NCI-H2171 (cell line): ENCODE measurements at regions not wholly inside any gene's neighbourhood (a gene's known extent, or its start where the extent isn't known, plus 50 kb on each side); places are given as distances from the start of the nearest gene placed in this dataset.

Experiments used
- DNase-seq: peaks from one replicate; lab custom pipeline; 2025; lab: John Stamatoyannopoulos, UW

DNA sequence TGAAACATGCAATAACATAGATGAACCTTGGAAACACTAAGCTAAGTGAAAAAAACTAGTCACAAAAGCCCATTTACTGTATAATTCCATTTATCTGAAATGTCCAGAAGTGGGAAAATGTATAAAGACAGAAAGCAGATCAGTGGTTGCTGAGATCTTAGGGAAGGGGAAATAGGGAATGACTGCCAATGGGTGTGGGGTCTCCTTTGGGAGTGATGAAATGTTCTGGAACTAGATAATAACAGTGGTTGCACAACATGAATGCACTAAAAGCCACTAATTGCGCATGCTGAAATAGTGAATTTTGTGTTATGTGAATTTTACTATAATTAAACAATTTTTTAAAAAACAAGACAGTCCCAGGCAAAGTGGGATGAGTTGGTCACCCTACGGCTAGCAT is 472.8 kb downstream of the CCDC171 start:
- DNase-seq = no peak

DNA sequence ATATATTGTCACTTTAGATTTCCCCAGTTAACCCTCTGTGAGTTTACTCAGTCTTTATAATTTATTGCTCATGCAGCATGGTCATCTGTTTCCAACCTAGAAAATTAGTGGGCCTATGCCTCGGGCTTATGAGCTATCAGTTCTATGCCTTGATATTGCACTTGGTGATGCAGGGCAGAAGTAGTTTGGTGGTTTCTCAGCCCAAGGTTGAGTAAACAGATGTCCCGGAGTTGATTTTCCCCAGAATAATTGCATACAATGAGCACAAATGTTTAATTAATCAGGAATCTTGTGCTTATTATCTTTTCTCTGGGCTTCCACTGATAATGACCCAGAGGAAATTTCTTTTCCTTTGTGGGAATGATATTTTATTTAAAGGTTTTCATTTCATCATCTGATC is 474.0 kb downstream of the CCDC171 start:
- DNase-seq = no peak

DNA sequence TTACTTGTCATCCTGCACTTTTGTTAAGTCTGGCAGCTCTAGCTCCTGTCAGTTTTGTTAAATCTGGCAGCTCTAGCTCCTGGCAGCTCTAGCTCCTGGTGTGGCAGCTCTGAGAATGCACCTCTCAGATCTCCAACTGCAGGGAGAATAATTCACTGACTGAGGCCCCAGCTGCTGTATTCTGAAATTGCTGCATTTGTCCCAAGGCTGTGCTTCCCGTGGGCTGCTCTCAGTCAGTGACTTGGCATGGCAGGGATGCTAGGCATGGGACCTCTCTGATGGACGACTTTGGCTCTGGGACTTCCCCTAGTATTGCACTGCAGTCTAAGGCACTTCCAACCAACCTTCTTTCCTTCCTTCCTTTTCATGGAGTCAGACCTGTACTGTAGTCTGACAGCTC is 475.7 kb downstream of the CCDC171 start:
- no peak for DNase-seq

DNA sequence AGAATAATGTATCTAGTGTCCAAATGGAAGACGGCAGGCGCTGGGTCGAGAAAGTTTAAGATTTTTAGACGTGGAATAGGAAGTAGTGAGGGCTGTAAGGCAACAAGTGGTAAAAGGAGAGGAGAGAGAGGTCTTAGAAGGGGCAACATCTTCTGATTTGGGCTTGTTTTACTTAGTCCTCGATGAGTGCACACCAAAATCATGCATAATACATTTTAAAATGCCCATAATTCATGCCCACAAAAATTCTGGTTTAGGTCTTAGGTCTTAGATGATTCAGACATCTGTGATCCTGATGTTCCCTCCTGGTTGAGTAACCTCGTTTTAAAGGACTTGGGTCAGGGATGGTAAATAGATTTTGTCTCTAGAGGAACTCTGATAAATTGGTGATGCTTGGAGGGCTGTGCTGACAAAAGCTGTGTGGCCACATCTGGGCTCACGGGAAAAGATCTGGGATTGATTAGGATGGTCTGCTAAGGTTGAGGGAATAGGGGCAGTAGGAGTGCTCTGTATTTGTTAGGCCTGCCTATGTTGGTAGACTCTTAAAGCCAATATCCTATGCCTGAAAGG is 476.3 kb downstream of the CCDC171 start:
- no peak for DNase-seq

DNA sequence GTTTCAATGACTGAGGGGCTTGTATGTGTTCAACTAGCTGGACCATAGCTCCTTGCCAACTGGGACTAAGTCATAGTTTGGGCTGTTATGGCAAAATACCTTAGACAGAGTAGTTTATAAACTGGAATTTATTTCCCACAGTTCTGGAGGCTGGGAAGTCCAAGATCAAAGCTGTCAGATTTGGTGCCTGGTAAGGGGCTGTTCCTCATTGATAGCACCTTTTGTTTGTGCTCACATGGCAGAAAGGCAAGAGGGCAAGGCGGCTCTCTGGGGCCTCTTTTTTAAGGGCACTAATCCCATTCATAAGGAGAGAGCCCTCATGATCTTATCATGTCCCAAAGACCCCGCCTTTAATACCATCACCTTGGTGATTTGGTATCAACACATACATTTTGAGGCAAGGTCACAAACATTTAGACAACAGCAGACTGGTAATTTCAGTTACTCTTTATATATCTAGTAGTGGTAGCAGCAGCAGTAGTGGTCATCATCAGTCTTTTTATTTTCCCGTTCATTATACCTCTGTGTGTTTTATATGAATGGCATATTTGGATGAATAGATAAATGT is 477.0 kb downstream of the CCDC171 start:
- DNase-seq = no peak

GRCh38 chr9:16030528-16031185 is 477.8 kb downstream of the CCDC171 start:
- DNase-seq = no peak

GRCh38 chr9:16031486-16031885 is 478.6 kb downstream of the CCDC171 start:
- DNase-seq = no peak

DNA sequence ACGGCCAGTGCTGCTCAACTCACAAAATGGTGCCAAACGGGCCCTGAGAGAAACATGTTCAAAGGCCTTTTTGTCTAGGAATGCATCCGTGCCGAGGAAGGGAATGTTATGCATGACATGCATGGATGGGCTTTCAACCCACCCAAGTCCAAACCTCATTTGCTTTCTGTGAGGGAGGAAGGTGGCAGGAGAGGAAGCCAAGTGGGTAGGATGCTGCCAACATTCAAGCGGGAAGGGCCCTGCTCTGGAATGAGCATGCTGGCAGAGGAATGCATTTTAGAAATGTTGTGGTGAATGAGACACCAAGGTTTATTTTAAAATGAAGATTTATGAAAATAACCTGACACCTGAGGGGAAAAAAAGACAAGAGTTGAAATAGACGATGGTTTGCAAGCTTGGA is 479.1 kb downstream of the CCDC171 start:
- no peak for DNase-seq

- no peak for DNase-seq
These were observed 480.0 kb downstream of the CCDC171 start for GRCh38 chr9:16032799-16033198.

GRCh38 chr9:16033253-16033652 is 480.4 kb downstream of the CCDC171 start:
- DNase-seq = no peak

DNA sequence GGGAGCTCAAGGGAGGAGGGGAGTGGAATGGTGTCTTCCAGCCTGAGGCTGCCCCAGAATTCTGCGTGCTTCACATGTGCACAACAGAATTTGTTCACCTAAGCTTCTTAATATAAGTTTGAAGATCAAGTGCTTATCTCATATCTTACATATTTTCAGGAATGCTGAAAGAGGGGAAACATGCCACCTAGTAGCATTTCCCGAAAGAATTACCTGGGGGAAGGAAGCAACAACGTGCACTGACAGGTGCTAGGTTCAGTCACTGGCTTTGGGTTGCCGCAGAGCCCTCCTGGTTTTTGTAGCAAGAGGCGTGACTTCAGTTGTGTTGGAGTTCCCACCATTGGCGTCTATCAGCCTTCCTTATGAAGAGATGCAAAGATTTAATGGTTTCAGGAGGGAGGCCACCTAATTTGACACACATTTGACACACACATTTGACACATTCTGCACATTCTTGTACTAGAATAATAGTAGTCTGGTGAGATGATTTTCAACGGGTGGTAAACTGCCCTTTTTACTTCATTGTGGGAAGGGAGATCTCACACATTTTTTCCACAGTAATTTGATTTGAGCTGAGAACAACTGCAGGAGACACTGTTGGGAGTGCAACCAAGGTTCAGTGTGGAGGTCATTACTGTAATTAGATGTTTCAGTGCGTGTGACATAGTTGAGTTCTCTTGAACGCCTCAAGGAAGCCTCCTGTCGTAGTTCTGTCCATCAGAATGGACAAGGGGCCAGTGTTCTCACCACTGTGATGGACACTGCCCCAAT is 481.3 kb downstream of the CCDC171 start:
- DNase-seq = no peak

GRCh38 chr9:16039218-16039987 is 486.6 kb downstream of the CCDC171 start:
- DNase-seq = no peak

DNA sequence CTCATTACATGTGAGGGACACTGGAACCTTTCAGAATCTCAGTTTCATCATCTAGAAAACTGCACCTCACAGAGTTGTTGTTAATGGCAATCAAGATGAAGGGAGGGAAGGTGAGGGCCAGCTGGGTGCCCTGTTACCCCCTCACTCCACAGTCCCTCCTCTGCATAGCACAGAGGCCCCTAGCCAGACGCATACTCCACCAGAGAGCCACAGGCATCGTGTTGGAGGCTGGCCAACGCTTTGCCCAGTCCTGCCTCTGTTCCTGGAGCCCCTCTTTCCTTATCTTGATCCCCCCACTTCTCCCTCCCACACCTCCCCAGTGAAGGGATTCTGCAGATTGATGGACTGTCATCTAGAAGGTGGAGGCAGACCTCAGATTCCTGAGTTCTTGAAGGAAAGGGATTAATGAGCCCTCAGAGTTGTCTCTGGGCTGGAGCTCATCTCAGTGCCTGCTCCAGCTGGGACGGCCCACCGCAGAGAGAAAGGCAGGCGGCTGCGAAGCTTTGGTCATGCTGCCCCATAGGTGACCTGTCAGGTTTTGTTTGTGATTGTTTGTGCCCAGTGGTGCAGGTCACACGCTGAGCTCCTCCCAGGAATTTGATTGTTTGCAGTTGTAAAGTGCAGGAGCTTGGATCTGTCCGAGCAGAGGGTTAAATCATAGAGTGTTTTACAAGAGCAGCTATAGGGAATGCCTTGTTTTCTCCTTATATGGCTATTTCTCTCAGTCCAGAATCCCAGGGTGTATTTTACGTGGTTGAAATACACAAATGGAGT is 487.3 kb downstream of the CCDC171 start:
- DNase-seq = no peak

GRCh38 chr9:16043756-16044578 is 491.1 kb downstream of the CCDC171 start:
- DNase-seq = no peak

DNA sequence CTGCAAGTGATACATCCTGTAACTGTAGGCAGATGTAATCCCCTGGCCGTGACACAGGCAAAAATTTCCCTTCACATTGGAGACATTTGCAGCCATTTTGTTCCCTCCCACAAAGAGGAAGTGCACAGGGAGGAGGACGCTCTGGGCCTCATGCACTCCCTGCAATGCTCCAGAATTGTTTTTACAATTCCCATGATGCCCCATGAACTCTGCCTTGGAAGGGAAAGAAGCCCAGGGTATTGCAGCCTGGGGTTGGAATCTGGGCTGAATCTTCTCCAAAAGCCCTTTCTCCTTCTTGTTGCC is 491.7 kb downstream of the CCDC171 start:
- DNase-seq = no peak

DNA sequence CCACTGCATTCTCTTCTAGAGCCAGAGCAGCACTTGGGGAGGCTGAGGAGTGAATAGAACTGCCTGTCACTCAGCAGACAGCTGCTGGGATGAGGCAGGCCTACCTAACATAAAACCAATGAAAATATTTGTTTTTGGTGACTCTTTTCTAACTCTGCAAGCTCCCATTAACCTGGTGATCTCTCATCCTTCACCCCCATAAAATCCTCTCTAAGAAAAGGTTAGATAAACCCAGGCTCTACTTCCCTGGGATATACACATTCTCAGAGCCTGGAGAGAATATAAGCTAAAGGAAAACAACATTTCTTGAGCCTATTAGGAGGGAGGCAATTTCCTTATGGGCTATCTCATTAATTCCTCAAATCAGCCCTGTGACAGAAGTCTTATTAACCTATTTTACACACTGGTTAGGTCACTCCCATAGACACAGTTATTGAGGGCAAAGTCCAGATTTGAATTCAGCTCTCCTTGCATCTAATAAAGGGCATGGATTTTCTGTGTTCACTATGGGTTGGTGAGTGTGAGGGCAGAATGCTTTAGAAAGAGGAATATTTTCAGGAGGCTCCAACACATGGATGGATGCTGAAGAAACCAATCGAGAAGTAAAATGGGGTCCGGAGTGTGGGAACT is 492.9 kb downstream of the CCDC171 start:
- DNase-seq = no peak

GRCh38 chr9:16046713-16047112 is 493.9 kb downstream of the CCDC171 start:
- DNase-seq = no peak

- no peak for DNase-seq
These were observed 495.3 kb downstream of the CCDC171 start for GRCh38 chr9:16048129-16048528.

DNA sequence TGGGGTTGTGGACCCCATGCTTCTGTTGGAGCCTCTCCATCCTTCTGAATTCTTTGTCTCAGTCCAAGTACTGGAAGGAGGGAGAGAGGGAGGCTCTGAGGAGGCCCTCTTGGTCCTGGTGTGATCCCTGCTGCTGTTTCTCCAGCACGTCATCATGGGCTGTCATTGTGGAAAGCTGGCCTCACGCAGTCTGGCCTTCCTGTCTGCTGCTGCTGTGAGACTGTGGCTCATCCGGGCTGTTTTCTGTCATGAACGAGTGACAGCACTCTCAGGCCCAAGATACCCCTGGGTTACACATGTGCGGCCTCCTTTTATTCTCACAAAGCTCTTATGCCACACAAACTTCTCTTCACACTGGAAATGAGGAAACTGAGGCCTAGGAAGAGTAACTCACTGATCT is 499.3 kb downstream of the CCDC171 start:
- no peak for DNase-seq

DNA sequence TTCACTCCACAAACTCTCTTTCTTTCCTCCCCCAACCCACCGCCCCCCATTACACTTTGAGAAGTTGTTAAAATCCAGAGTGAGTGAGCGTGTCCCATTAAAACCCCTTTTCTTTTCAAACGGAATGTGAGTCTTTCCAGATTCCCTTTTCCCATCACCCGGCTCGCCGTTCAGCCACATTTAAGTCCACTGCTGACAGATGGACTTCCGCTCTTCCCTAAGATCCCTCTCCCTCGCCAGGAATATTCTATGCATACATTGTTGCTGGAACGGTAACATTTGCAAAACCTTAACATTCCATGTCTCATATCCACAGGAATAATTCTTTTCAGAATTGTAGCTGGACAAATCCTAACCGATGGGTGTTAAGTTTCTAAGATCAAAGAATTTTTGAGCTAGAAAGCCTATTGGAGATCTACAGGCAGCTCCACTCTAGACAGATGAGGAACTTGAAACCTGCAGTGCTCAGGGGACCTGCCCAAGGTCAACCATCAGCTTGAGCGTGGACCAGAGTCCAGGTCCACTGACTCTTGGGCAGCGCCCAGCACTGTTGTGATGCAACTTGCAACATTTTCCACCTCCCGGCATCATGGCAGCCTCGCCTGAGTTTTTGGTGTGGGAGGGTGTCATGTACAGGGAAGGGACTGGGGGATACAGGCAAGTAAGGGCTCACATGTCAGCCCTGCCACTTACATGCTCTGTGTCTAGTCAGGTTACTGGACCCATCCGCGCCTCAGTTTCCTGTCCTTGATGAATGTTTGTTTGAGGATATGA is 500.1 kb downstream of the CCDC171 start:
- DNase-seq = no peak
